ENCODE measurements at regions not wholly inside any gene's neighbourhood (a gene's known extent, or its start where the extent isn't known, plus 50 kb on each side); places are given as distances from the start of the nearest gene placed in this dataset.

DNA sequence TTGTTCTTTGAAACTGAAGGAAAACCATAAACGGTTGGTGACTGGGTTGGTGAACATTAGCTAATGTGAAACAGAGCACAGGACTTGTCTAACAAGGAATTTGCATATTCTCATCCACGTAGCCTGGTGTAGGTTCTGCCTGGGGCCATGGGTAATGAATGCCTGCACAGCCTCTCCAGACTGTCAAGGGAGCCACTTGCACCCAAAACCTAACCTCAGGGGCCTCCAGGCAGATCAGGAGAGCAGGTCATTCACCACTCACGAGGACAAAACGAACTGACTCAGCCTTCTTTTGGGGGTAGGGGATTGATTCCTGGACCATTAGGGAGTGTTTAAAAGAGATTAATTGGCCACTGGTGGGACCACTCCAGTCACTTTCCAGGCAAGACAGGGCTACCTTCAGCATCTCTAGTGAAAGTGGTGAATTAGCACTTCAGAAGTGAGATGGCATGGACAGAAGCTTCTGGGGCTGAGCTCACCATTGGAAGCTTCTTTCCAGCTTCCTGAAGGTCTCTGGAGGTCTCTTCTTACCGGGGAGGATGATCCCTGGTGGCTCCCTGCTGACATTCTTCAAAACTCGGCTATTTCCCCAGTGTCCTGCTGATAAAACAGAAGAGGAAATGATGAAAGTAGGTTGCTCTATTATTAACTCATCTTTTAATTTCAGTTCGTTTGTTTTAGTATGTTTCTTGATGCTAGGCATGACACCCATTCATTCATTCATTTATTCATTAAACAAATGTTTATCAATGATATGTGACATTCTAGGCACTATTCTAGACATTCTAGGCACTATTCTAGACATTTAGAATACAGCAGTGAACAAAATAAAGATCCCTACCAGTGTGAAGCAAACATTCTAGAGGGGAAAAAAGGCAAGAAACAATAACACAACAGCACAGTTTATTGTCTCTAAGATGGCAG lies 104.5 kb upstream of the LNX1 start:
- TF ChIP-seq, protein P1, sequence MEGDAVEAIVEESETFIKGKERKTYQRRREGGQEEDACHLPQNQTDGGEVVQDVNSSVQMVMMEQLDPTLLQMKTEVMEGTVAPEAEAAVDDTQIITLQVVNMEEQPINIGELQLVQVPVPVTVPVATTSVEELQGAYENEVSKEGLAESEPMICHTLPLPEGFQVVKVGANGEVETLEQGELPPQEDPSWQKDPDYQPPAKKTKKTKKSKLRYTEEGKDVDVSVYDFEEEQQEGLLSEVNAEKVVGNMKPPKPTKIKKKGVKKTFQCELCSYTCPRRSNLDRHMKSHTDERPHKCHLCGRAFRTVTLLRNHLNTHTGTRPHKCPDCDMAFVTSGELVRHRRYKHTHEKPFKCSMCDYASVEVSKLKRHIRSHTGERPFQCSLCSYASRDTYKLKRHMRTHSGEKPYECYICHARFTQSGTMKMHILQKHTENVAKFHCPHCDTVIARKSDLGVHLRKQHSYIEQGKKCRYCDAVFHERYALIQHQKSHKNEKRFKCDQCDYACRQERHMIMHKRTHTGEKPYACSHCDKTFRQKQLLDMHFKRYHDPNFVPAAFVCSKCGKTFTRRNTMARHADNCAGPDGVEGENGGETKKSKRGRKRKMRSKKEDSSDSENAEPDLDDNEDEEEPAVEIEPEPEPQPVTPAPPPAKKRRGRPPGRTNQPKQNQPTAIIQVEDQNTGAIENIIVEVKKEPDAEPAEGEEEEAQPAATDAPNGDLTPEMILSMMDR (IDR thresholded peaks at IDR 0.05; ENCODE audit: control insufficient read depth, extremely low read depth, insufficient read depth) = no peak
- no peak for DNase-seq (ENCODE audit: low read depth)
- no peak overlapping the region for H3K4me3 ChIP-seq (ENCODE audit: low read depth, low read length)

DNA sequence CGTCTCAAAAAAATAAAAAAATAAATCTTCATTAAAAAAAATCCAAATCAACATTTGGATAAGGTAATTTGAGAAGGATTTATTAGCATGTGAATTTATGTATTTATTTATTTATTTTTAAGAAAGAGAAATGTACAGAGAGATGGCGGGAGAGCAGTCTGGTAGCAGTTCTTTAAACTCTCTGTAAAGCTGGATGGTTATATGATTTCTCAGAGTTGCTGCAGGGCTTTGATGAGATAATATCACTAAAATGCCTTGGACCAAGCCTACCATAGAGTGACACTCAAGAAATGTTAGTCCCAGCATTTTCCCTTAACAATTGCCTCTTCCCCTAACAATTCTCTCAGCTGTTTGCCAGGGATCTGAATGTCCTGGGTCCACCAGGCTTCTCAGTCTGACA lies 103.4 kb upstream of the LNX1 start:
- no peak overlapping the region for H3K4me3 ChIP-seq (ENCODE audit: low read depth, low read length)
- TF ChIP-seq, protein P1 (IDR thresholded peaks at IDR 0.05; ENCODE audit: control insufficient read depth, extremely low read depth, insufficient read depth) = no peak
- DNase-seq (ENCODE audit: low read depth) = no peak

DNA sequence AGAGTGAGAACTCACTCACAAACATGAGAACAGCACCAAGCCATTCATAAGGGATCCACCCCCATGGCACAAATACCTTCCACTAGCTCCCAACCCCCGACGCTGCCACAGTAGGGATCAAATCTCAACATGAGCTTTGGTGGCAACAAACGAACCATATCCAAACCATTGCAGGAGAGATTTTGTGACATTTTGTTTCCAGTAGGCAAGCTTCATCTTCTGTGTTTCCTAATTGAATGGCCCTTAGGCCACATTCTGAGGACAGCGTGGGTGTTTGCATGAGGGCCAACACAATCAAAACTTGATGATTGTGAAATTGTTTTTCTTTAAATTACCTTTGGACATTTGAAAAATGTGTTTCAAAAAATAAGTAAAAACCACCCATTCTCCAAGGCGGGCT lies 102.6 kb upstream of the LNX1 start:
- no peak for DNase-seq (ENCODE audit: low read depth)

DNA sequence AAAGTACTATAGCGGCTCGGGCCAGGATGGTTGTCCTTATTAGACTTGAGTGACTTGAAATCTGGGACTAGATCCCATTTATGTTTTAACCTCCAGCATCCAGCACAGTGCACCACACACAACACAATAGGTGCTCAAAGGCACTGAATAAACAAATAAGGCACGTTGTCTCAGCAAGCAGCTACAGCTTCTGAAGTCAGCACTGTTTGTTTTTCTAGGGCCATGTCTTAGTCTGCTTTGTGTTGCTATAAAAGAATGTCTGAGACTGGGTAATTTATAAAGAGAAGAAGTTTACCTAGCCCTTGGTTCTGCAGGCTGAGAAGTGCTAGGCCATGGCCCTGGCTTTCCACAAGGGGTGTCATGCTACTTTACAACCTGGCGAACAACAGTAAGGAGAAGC lies 102.1 kb upstream of the LNX1 start:
- H3K4me3 ChIP-seq (ENCODE audit: low read depth, low read length) = no peak overlapping the region
- no peak for DNase-seq (ENCODE audit: low read depth)
- TF ChIP-seq, protein P1 (IDR thresholded peaks at IDR 0.05; ENCODE audit: control insufficient read depth, extremely low read depth, insufficient read depth) = no peak

More for the DNA sequence above, 102.6 kb upstream of the LNX1 start:
- TF ChIP-seq, protein P1 (IDR thresholded peaks at IDR 0.05; ENCODE audit: control insufficient read depth, extremely low read depth, insufficient read depth) = no peak
- no peak overlapping the region for H3K4me3 ChIP-seq (ENCODE audit: low read depth, low read length)

DNA sequence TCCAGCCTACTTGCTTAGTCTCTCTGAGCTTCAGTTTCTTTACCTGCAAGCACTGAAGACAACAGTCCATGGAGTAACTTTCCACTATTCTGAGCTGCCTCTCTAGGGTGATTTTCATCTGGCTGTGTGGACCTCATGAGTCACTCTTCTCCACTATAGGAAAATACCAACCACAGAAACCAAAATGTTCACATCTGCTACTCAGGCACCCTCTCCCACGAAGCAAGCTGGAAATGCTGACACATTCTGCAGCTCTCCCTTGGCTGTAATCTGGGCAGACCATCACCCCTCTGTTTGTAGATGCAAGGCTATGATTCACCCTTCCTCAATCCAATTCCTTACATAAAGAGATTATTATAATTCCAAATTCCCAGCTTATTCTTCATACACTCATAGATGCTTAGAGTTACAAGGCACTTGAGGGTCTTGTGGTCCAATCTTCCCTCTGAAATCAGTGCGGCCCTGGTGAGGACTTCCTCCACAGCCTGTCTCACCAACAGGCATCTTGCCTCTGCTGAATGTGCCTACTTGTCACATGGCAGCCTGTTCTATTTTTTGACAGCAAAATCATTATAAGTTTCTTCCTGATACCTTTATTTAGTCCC lies 97.0 kb upstream of the LNX1 start:
- H3K4me3 ChIP-seq (ENCODE audit: low read depth, low read length) = no peak overlapping the region
- no peak for DNase-seq (ENCODE audit: low read depth)
- TF ChIP-seq, protein P1 (IDR thresholded peaks at IDR 0.05; ENCODE audit: control insufficient read depth, extremely low read depth, insufficient read depth) = no peak

DNA sequence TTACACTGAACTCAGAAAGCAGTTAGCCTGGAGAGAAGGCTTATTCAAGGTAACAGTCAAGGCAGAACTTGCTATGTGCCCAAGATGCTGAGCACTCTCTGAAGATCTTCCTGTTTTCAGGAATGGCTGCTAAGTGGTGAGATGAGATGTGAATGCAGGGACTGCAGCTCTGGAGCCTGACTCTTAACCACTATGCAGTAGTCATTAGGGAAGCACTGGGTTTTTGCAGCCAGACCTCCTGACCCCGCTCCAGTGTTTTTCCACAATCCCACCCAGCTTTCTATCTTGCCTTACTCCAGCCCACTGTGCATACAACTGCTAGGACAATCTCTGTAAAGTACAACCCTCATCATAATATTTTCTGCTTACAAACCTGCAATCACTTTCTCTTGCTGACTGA lies 95.2 kb upstream of the LNX1 start:
- H3K4me3 ChIP-seq (ENCODE audit: low read depth, low read length) = no peak overlapping the region
- TF ChIP-seq, protein P1 (IDR thresholded peaks at IDR 0.05; ENCODE audit: control insufficient read depth, extremely low read depth, insufficient read depth) = no peak
- DNase-seq (ENCODE audit: low read depth) = no peak
